ENCODE measurements at regions not wholly inside any gene's neighbourhood (a gene's known extent, or its start where the extent isn't known, plus 50 kb on each side); places are given as distances from the start of the nearest gene placed in this dataset.

GRCh38 chr5:143955141-143955540, 143.2 kb downstream of the HMHB1 start:
- TF ChIP-seq CTCF (IDR thresholded peaks at IDR 0.05) (no peak), POLR2A (IDR thresholded peaks at IDR 0.05) (no peak)
